Neural cell (in vitro differentiated cells): ENCODE measurements at regions not wholly inside any gene's neighbourhood (a gene's known extent, or its start where the extent isn't known, plus 50 kb on each side); places are given as distances from the start of the nearest gene placed in this dataset.

Experiments
- H2AFZ ChIP-seq: fragments of 200-600, 300-800 bp; sonication (generic), shearing (Covaris generic); 2 replicates; pipeline ENCODE4 v1.6.0; 2014; ENCODE audit warnings: low read depth, mild to moderate bottlenecking, antibody characterized with exemption, low read length, moderate library complexity
- H3F3A ChIP-seq: fragments of 200-600 bp; shearing (Covaris generic); 2 replicates; pipeline ENCODE4 v1.6.1; 2016; ENCODE audit warnings: mild to moderate bottlenecking, moderate library complexity, mixed read lengths, antibody characterized with exemption, low read length; ENCODE audit not compliant: insufficient read depth, poor library complexity, severe bottlenecking
- H3K27ac ChIP-seq: fragments of 200-600, 300-800 bp; sonication (generic), shearing (Covaris generic); 2 replicates; pipeline ENCODE4 v1.5.1; 2014; ENCODE audit warnings: mild to moderate bottlenecking, low read length, moderate library complexity
- H3K27me3 ChIP-seq: fragments of 300-800, 200-600 bp; sonication (generic), shearing (Covaris generic); 2 replicates; pipeline ENCODE4 v1.6.0; 2014; ENCODE audit warnings: mild to moderate bottlenecking, low read depth, low read length, moderate library complexity; ENCODE audit not compliant: insufficient read depth
- H3K36me3 ChIP-seq: fragments of 300-800, 200-600 bp; sonication (generic), shearing (Covaris generic); 2 replicates; pipeline ENCODE4 v1.5.1; 2014; ENCODE audit warnings: mild to moderate bottlenecking, antibody characterized with exemption, low read length, moderate library complexity; ENCODE audit not compliant: insufficient read depth
- H3K4me2 ChIP-seq: fragments of 300-800, 200-600 bp; sonication (generic), shearing (Covaris generic); 2 replicates; pipeline ENCODE4 v1.6.0; 2014; ENCODE audit warnings: mild to moderate bottlenecking, low read length
- H3K4me3 ChIP-seq: fragments of 300-800, 200-600 bp; sonication (generic), shearing (Covaris generic); 2 replicates; pipeline ENCODE4 v1.5.1; 2014; ENCODE audit warnings: mild to moderate bottlenecking, low read length, moderate library complexity
- H3K79me2 ChIP-seq: fragments of 200-600 bp; shearing (Covaris generic); replicated peaks from 2 replicates; pipeline ENCODE4 v1.6.0; 2014; ENCODE audit warnings: mild to moderate bottlenecking, low read length, moderate library complexity; ENCODE audit not compliant: insufficient read depth
- H3K9ac ChIP-seq: fragments of 300-800, 200-600 bp; sonication (generic), shearing (Covaris generic); 2 replicates; pipeline ENCODE4 v1.6.1; 2016; ENCODE audit warnings: mild to moderate bottlenecking, low read length, mixed read lengths
- H3K9me2 ChIP-seq: fragments of 200-600 bp; shearing (Covaris generic); 2 replicates; pipeline ENCODE4 v1.6.1; 2016; ENCODE audit warnings: mild to moderate bottlenecking, low read length, mixed read lengths; ENCODE audit not compliant: insufficient read depth
- H3K9me3 ChIP-seq: fragments of 200-600, 300-800 bp; sonication (generic), shearing (Covaris generic); 2 replicates; pipeline ENCODE4 v1.6.1; 2016; ENCODE audit warnings: mild to moderate bottlenecking, mixed run types, low read length, moderate library complexity, mixed read lengths
- H4K20me1 ChIP-seq: fragments of 200-600 bp; shearing (Covaris generic); 2 replicates; pipeline ENCODE4 v1.6.1; 2016; ENCODE audit warnings: mild to moderate bottlenecking, mixed run types; ENCODE audit not compliant: insufficient read depth
- EP300 ChIP-seq: fragments of 450-650 bp; conservative IDR thresholded peaks from 2 replicates; pipeline ENCODE4 v1.6.1; 2014; ENCODE audit warnings: antibody characterized with exemption, mild to moderate bottlenecking, moderate library complexity; ENCODE audit not compliant: poor library complexity, severe bottlenecking
- EZH2 ChIP-seq: fragments of 200-600, 300-800 bp; shearing (Covaris generic), sonication (generic); IDR thresholded peaks from 2 replicates; pipeline ENCODE4 v1.6.1; 2014; ENCODE audit warnings: antibody characterized with exemption, low read length, borderline replicate concordance, mild to moderate bottlenecking; ENCODE audit not compliant: insufficient read depth, poor library complexity, severe bottlenecking
- MXI1 ChIP-seq: fragments of 450-650 bp; conservative IDR thresholded peaks from 2 replicates; pipeline ENCODE4 v1.6.1; 2014; ENCODE audit warnings: antibody characterized with exemption, mild to moderate bottlenecking; ENCODE audit not compliant: poor library complexity, severe bottlenecking
- POLR2AphosphoS5 ChIP-seq: IDR thresholded peaks from 2 replicates; pipeline ENCODE4 v1.6.1; 2012
- RAD21 ChIP-seq: fragments of 450-650 bp; conservative IDR thresholded peaks from 2 replicates; pipeline ENCODE4 v1.6.1; 2014; ENCODE audit warnings: antibody characterized with exemption, mild to moderate bottlenecking, moderate library complexity
- SMC3 ChIP-seq: fragments of 450-650 bp; conservative IDR thresholded peaks from 2 replicates; pipeline ENCODE4 v1.6.1; 2014; ENCODE audit warnings: antibody characterized with exemption, mild to moderate bottlenecking, moderate library complexity; ENCODE audit not compliant: poor library complexity
- TAF1 ChIP-seq: IDR thresholded peaks from 2 replicates; pipeline ENCODE4 v1.6.1; 2012; ENCODE audit warnings: low read depth
- TF ChIP-seq, protein P1 (sequence below): fragments of 450-650 bp; IDR thresholded peaks from 2 replicates; pipeline ENCODE4 v1.5.1; 2014; ENCODE audit warnings: antibody characterized with exemption, mild to moderate bottlenecking, moderate library complexity; ENCODE audit not compliant: poor library complexity, severe bottlenecking
- TF ChIP-seq, protein P2 (sequence below): IDR thresholded peaks from 2 replicates; pipeline ENCODE4 v1.6.1; 2012; ENCODE audit warnings: borderline replicate concordance

- Histone ChIP-seq H3K9me3 (no peaks in the 10 kb centered on the region), H2AFZ (no peak overlapping the region), H3K79me2 (no peaks in the 10 kb centered on the region), H3F3A (no peaks in the 10 kb centered on the region), H3K27ac (no peak overlapping the region), H3K27me3 (no peaks in the 10 kb centered on the region), H3K9ac (no peak overlapping the region), H3K4me3 (no peak overlapping the region), H3K36me3 (no peaks in the 10 kb centered on the region), H3K4me2 (no peak overlapping the region), H4K20me1 (no peaks in the 10 kb centered on the region), H3K9me2 (no peaks in the 10 kb centered on the region)
- no peak for TF ChIP-seq EZH2
- TF ChIP-seq MXI1: no peak
- TF ChIP-seq RAD21: no peak
- no peak for TF ChIP-seq EP300
- no peak for TF ChIP-seq SMC3
- TF ChIP-seq, protein P1, sequence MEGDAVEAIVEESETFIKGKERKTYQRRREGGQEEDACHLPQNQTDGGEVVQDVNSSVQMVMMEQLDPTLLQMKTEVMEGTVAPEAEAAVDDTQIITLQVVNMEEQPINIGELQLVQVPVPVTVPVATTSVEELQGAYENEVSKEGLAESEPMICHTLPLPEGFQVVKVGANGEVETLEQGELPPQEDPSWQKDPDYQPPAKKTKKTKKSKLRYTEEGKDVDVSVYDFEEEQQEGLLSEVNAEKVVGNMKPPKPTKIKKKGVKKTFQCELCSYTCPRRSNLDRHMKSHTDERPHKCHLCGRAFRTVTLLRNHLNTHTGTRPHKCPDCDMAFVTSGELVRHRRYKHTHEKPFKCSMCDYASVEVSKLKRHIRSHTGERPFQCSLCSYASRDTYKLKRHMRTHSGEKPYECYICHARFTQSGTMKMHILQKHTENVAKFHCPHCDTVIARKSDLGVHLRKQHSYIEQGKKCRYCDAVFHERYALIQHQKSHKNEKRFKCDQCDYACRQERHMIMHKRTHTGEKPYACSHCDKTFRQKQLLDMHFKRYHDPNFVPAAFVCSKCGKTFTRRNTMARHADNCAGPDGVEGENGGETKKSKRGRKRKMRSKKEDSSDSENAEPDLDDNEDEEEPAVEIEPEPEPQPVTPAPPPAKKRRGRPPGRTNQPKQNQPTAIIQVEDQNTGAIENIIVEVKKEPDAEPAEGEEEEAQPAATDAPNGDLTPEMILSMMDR: no peak
- TF ChIP-seq, protein P2, sequence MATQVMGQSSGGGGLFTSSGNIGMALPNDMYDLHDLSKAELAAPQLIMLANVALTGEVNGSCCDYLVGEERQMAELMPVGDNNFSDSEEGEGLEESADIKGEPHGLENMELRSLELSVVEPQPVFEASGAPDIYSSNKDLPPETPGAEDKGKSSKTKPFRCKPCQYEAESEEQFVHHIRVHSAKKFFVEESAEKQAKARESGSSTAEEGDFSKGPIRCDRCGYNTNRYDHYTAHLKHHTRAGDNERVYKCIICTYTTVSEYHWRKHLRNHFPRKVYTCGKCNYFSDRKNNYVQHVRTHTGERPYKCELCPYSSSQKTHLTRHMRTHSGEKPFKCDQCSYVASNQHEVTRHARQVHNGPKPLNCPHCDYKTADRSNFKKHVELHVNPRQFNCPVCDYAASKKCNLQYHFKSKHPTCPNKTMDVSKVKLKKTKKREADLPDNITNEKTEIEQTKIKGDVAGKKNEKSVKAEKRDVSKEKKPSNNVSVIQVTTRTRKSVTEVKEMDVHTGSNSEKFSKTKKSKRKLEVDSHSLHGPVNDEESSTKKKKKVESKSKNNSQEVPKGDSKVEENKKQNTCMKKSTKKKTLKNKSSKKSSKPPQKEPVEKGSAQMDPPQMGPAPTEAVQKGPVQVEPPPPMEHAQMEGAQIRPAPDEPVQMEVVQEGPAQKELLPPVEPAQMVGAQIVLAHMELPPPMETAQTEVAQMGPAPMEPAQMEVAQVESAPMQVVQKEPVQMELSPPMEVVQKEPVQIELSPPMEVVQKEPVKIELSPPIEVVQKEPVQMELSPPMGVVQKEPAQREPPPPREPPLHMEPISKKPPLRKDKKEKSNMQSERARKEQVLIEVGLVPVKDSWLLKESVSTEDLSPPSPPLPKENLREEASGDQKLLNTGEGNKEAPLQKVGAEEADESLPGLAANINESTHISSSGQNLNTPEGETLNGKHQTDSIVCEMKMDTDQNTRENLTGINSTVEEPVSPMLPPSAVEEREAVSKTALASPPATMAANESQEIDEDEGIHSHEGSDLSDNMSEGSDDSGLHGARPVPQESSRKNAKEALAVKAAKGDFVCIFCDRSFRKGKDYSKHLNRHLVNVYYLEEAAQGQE: no peak
- TF ChIP-seq TAF1: no peak
- TF ChIP-seq POLR2AphosphoS5: no peak
Measured at GRCh38 chr1:195909061-195909460, 699.2 kb downstream of the KCNT2 start.

DNA sequence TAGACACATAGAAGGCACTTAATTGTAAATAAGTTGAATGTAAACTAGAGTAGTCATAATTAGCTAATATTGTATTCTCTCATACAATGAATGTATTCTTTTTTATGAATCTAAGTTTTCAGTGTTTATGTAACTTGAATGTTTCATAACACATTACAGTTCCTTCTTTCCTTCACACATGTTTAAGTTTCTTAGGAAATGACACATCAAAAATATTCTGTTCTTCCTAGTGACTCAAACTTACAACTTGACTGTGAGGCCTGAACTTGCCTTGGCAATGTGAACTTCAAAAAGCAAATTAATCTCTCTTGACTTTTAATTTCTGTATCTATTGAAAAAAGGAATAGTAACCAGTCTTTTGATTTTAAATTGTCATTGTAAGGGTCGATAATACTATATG lies 700.1 kb downstream of the KCNT2 start:
- Histone ChIP-seq H3K36me3 (no peaks in the 10 kb centered on the region), H3F3A (no peaks in the 10 kb centered on the region), H3K9me3 (no peaks in the 10 kb centered on the region), H3K27me3 (no peaks in the 10 kb centered on the region), H3K9ac (no peak overlapping the region), H2AFZ (no peak overlapping the region), H3K27ac (no peak overlapping the region), H3K9me2 (no peaks in the 10 kb centered on the region), H3K79me2 (no peaks in the 10 kb centered on the region), H3K4me2 (no peak overlapping the region), H3K4me3 (no peak overlapping the region), H4K20me1 (no peaks in the 10 kb centered on the region)
- TF ChIP-seq EP300: no peak
- TF ChIP-seq RAD21: no peak
- TF ChIP-seq, protein P2: no peak
- TF ChIP-seq EZH2: no peak
- TF ChIP-seq TAF1: no peak
